ENCODE measurements at regions not wholly inside any gene's neighbourhood (a gene's known extent, or its start where the extent isn't known, plus 50 kb on each side); places are given as distances from the start of the nearest gene placed in this dataset.

- TF ChIP-seq CTCF (conservative IDR thresholded peaks at IDR 0.05) = no peak
- no peak for TF ChIP-seq ZFX (IDR thresholded peaks at IDR 0.05)
Measured at GRCh38 chr14:39957290-39957689, 525.1 kb upstream of the FBXO33 start.

Data from C4-2B (cell line).